A673 (cell line): ENCODE measurements at regions not wholly inside any gene's neighbourhood (a gene's known extent, or its start where the extent isn't known, plus 50 kb on each side); places are given as distances from the start of the nearest gene placed in this dataset.

ENCODE experiments used
- CTCF ChIP-seq: fragments of 300-800, 200-600 bp; sonication (generic); conservative IDR thresholded peaks from 2 replicates; pipeline ENCODE4 v1.5.1; 2017; ENCODE audit warnings: low read depth, mild to moderate bottlenecking, antibody characterized with exemption, low read length, moderate library complexity, mixed read lengths
- EZH2 ChIP-seq: fragments of 200-600 bp; sonication (generic); IDR thresholded peaks from 2 replicates; pipeline ENCODE4 v1.6.1; 2017; ENCODE audit warnings: borderline replicate concordance, low read depth, mild to moderate bottlenecking, mixed read lengths, antibody characterized with exemption, low read length; ENCODE audit not compliant: poor library complexity, severe bottlenecking

- peak; percentile 81 for TF ChIP-seq CTCF
- TF ChIP-seq EZH2, result no peak
Observed at GRCh38 chr1:30379684-30380624, 343.4 kb downstream of the MATN1 start.
